ENCODE measurements at regions not wholly inside any gene's neighbourhood (a gene's known extent, or its start where the extent isn't known, plus 50 kb on each side); places are given as distances from the start of the nearest gene placed in this dataset.
"Not testable (repeated sequence)": the region's sequence is repeated elsewhere in the genome, so short reads cannot be mapped to it uniquely, and the experiment has no call there.

- no peak for DNase-seq
Measured at GRCh38 chr1:5686195-5686594, 306.0 kb downstream of the NPHP4 start.

- DNase-seq = no peak
Measured at GRCh38 chr1:5685446-5686040, 306.7 kb downstream of the NPHP4 start.

DNA sequence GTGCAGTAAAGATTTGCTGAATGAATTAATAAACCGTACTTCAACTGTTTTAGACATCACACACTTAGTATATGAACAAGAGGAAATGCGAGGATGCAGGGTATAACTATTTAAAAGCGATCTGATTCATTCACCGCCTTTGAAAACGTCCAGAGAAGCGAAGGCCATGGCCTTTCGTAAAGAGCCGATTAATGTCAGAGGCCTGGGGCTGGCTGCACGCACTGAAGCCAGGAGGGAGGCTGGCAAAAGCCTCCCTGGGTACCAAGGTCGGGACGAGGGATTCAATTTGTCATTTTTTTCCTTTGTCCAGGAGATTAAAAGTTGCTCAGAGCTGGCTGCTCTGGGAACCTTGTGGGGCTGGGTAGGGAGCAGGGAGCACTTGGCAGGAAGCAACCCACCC is 307.4 kb downstream of the NPHP4 start:
- DNase-seq = no peak

- no peak for DNase-seq
Measured at GRCh38 chr1:5683446-5683845, 308.8 kb downstream of the NPHP4 start.

GRCh38 chr1:5682626-5683225 is 309.5 kb downstream of the NPHP4 start:
- no peak for DNase-seq

GRCh38 chr1:5681654-5682053 is 310.6 kb downstream of the NPHP4 start:
- no peak for DNase-seq

DNA sequence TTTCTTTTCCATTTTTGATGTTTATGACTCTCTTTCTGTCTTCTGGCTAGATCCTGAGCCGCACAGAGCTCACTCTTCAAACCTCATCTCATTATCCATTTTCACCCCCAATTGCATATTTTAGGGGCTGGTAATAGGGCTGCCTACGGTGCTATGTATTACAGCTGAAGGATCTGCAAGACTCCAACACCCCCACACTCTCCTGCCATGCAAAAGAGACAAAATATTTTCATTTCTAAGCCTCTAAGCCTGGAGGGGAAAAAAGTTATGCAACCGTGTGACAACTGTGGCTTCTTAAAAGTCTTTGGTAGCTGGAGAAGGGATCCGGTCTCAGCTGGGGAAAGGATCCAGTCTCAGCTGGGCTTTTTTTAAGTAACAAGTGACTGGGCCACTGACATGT is 311.6 kb downstream of the NPHP4 start:
- DNase-seq = no peak

DNA sequence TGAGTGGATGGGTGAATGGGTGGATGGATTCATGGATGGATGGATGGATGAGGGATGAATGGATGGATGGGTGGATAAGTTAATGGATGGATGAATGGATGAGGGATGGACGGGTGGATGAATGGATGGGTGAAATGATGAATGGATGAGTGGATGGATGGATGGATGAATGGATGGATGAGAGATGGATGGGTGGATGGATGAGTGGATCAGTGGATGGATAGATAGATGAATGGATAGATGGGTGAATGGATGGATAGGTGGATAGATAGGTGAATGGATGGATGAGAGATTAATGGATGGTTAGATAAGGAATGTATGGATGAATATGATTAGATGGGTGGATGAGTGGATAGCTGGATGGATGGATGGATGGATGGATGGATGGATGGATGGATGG is 313.5 kb downstream of the NPHP4 start:
- DNase-seq = no peak

DNA sequence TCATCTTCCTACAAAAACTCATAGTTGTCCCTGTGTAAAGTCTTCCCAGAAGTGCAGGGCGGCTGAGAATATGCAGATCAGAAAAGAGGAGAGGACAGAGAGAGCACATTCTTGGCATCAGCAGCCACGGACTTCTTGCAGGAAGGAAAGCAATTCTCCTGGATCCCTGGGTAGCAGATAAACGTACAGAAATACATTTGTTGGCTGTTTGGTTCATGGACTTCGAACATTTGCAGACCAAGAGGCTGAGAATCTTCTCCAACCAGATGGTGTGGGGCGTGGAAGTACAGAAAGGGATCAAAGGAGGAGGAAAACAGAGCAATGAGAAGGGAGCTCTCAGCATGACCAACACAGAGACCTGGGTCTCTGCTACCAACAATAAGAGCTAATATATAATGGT is 319.9 kb downstream of the NPHP4 start:
- DNase-seq = not testable (repeated sequence)

DNA sequence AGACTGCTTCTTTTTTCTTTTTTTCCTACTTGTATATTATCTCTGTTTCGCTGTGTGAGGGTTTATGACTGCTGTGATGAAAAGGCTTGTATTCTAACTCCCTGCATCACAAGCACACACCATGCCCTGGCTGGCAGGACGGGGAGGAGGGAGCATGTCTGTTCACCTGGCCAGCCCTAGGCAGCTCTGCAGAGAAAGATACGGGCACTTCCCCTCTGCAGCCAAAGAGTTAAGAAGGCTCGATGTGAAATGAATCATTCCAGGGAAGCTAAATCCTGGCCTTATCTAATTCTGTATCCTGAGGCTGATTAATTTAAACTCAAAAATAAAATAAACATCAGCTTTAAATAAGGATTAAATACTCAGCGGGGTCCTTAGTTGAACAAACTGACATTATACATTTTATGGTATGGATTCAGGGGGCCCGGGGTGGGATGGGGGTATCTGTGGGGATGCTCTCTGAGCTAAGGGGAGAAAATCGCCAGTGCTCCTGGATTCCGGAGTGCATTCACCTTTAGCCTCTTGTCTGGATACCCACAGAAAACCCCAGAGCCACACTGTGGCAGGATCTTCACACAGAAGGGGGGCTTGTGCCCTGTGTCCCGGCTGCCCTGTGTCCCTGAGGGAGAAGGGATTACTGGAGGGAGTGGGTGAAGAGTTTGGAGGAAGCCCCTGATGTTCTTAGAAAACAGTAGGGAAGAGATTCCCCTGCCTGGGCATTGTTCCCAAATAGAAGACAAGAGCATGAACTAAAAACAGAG is 321.5 kb downstream of the NPHP4 start:
- DNase-seq = no peak

DNA sequence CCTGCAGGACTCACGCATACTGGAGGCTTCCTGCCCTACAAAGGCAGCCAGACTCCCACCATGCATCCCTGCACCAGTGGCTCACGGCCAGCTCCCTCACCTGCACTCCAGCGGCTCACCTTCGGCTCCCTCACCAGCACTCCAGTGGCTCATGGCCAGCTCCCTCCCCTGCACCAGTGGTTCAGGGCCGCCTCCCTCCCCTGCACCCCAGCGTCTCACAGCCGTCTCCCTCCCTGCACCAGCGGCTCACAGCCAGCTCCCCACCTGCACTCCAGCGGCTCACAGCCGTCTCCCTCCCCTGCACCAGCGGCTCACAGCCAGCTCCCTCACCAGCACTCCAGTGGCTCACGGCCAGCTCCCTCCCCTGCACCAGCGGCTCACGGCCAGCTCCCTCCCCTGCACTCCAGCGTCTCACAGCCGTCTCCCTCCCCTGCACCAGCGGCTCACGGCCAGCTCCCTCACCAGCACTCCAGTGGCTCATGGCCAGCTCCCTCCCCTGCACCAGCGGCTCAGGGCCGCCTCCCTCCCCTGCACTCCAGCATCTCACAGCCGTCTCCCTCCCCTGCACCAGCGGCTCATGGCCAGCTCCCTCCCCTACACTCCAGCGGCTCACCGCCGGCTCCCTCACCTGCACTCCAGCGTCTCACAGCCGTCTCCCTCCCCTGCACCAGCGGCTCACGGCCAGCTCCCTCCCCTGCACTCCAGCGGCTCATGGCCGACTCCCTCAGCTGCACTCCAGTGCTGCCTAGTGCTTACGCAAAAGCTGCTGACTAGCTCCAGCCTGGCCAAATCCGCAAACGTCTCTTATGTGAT is 324.5 kb downstream of the NPHP4 start:
- DNase-seq = no peak

- DNase-seq = no peak
Measured at GRCh38 chr1:5664906-5665875, 327.0 kb downstream of the NPHP4 start.

GRCh38 chr1:5664081-5664768 is 328.0 kb downstream of the NPHP4 start:
- no peak for DNase-seq

- DNase-seq = no peak
Measured at GRCh38 chr1:5662744-5663126, 329.5 kb downstream of the NPHP4 start.

DNA sequence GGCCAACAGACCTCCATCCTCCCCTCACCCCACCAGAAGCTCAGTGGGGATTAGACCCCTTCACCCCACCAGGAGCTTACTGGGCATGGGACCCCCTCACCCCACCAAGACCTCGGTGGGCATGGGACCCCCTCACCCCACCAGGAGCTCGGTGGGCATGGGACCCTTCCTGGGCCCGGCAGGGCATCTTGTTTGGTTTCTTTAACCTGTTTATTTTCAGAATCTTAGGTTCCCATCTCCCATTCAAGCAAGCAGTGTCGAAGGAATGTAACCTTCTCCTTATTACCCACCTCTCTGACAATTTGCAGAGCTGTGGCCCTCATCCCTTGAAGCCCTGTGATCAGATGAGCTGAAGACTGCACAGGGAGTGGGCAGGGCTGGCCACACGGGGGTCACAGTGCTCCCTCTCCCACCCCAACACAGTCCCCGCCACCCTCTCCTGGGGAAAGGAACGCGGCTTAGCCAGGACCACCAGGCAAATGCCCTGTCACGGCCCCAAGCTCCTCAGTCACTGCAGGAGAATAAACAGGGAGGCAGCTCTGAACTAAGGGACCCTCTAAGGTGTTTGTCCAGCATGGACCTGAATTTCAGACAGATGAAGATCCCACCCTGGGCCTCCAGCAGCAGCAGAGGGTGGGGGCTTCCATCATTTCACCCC is 330.0 kb downstream of the NPHP4 start:
- no peak for DNase-seq

- DNase-seq = no peak
Measured at GRCh38 chr1:5661196-5662085, 330.8 kb downstream of the NPHP4 start.

DNA sequence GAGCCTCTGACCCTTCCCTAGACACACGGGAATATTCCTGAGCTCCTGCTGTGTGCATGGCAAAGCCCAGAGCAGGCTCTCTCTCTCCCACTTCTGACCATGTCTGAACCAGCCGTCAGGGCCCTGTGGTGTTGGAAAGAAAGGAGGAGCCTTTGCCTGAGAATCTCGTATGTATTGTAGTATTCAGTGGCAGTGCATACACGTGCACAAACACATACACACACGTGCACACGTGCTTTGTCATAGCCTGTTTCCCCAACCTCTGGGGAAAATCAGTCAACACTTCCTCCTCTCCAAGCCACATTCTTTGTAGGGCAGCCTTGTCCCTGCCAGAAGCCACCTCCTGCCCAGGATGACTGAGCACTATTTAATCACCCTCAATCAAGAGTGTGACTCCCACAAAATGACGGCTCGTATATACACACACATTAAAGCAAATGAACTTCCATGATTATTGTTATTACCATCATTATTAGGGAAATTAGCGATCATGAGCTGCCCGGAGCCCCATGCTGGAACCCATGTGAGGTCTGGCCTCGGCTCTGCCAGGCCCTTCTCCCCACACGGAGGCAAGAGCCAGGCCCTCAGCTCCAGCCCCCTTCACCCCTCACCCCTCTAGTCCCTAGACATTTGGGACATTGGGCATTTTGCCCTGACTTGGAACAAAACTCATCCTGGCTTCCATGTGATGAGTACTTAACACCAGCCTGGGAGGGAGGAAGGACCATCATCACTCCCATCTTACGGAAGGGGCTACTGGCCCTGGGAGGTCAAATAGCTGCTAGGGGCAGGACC is 331.9 kb downstream of the NPHP4 start:
- no peak for DNase-seq

DNA sequence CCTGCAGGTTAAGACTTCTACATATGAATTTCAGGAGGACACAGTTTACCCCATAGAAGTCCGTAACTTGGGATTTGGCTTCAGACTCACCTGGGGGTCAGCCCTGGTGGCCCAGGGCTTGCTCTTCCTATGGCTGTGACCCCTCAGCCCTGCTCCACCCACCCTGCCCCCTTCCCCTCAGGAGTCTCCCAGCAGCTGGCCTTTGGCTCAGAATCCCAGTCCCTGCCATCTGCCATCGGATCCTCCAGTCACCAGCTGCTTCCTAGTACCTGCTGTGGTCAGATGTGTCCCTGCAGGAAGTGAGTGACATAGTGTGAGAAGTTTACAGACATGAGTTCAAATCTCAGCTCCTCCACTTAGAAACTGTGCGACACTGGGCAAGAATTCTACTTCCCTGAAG is 332.6 kb downstream of the NPHP4 start:
- no peak for DNase-seq

Measured in right kidney (tissue), 1 donor.